Posterior vena cava (tissue), 2 donors: ENCODE measurements at regions not wholly inside any gene's neighbourhood (a gene's known extent, or its start where the extent isn't known, plus 50 kb on each side); places are given as distances from the start of the nearest gene placed in this dataset.

Source experiments
- DNase-seq: peaks from one replicate; pipeline ENCODE4 v3.0.0-alpha.2; 2020; ENCODE audit warnings: low spot score
- intact Hi-C, 2 donors: fragments of 100-400 bp; cut with DNase I; formaldehyde crosslinking; loops; one replicate each; pipeline versions ENCODE4 v1.14.1 to v1.14.2; 2022 to 2023
- donor health status: DM: yes; HTN: yes; CAD: no.
- donor health status: DM: yes; HTN: yes; CAD: no.

DNA sequence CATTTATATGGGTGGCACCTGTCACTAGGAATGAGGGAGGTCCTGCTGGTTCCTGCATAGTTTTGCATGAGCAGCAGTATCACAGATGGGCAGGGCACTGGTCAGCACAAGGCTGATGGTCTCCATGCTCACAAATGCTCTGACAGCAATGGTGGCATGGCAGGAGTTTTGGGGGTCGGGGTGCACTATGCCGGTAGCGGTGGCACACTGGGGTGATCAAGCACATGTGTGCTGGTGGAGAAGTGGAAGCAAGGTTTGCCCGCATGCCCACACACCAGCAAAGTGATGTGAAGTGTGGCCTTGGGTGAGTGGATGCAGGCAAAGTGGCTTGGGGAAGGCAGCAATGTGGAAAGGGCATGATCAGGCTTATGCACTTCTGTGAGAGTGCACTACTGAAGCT, 60.5 kb upstream of the MAGEE1 start:
- intact Hi-C loops, result no loop called here
- DNase-seq, result peak; percentile 72
